ENCODE measurements at regions not wholly inside any gene's neighbourhood (a gene's known extent, or its start where the extent isn't known, plus 50 kb on each side); places are given as distances from the start of the nearest gene placed in this dataset.
A peak's percentile ranks its signal among the peaks of the same experiment; 100 is the strongest.

DNA sequence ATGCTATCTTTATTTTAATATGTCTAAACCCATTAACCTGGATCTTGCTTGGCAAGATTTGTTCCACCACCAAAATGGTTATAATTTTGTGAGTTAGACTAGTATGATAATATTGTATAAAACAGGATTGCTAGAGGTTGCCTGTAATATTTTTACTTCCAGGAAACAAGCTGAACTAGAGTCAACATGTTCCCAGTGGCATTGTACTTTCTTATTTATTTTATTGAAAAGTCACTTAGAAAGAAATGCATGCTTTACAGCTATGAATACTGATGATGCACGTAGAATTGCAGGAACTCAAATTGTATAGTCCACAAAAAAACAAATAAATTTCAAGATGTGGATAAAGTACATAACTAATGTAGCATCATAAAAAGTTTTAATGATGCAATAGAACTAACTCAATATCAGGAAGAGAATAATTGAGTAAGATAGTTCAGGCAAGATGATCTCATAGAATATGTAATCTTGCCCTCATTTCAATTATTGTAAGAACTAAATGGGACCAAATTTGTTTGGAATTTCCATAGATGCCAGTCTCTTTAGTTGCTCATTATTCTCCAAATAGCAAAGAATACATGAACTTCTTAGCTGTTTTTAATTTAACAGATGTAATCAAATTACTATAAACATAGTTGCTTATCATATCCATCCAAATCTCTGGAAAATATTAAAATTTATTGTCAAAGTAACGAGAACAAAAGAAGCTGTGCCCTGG, 451.8 kb downstream of the COL12A1 start:
- TF ChIP-seq, protein P1, sequence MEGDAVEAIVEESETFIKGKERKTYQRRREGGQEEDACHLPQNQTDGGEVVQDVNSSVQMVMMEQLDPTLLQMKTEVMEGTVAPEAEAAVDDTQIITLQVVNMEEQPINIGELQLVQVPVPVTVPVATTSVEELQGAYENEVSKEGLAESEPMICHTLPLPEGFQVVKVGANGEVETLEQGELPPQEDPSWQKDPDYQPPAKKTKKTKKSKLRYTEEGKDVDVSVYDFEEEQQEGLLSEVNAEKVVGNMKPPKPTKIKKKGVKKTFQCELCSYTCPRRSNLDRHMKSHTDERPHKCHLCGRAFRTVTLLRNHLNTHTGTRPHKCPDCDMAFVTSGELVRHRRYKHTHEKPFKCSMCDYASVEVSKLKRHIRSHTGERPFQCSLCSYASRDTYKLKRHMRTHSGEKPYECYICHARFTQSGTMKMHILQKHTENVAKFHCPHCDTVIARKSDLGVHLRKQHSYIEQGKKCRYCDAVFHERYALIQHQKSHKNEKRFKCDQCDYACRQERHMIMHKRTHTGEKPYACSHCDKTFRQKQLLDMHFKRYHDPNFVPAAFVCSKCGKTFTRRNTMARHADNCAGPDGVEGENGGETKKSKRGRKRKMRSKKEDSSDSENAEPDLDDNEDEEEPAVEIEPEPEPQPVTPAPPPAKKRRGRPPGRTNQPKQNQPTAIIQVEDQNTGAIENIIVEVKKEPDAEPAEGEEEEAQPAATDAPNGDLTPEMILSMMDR (conservative IDR thresholded peaks at IDR 0.05; ENCODE audit: low read depth, low read length) = no peak
- no peak for DNase-seq (ENCODE audit: low read depth)
- H3K4me3 ChIP-seq (ENCODE audit: low read depth, low read length) = no peak overlapping the region

DNA sequence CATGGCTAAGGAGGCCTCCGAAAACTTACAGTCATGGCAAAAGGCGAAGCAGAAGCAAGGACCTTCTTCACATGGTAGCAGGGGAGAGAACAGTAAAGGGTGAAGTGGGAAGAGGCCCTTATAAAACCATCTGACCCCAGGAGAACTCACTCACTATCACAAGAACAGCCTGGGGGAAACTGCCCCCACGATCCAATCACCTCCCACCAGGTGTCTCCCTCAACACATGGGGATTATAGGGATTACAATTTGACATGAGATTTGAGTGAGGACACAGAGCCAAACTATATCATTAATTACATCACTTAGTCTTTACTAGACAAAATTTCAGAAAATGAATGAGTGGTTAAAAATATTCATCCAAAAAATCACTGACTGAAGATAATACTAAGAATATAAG, 453.6 kb downstream of the COL12A1 start:
- DNase-seq (ENCODE audit: low read depth) = no peak
- TF ChIP-seq, protein P1 (conservative IDR thresholded peaks at IDR 0.05; ENCODE audit: low read depth, low read length) = peak; percentile 26
- no peak overlapping the region for H3K4me3 ChIP-seq (ENCODE audit: low read depth, low read length)

DNA sequence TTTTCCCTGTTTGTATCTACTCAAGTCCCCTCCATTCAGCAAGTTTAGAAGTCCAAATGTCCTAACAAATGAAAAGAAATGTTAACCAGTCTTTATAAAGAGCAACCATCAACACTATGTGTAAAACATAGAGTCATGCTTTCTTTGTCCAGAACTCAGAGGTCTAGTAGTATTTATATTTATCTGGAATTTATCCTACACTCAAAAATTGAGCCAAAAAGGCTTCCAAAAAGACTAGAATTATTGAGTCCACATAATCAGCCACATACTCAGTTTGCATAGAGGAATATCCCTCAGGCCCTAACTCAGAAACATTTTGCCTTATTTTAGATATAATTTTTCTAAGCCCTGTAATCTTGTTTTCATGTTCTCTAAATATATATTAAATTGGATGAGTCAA, 455.0 kb downstream of the COL12A1 start:
- H3K4me3 ChIP-seq (ENCODE audit: low read depth, low read length) = no peak overlapping the region
- TF ChIP-seq, protein P1 (conservative IDR thresholded peaks at IDR 0.05; ENCODE audit: low read depth, low read length) = no peak
- no peak for DNase-seq (ENCODE audit: low read depth)

DNA sequence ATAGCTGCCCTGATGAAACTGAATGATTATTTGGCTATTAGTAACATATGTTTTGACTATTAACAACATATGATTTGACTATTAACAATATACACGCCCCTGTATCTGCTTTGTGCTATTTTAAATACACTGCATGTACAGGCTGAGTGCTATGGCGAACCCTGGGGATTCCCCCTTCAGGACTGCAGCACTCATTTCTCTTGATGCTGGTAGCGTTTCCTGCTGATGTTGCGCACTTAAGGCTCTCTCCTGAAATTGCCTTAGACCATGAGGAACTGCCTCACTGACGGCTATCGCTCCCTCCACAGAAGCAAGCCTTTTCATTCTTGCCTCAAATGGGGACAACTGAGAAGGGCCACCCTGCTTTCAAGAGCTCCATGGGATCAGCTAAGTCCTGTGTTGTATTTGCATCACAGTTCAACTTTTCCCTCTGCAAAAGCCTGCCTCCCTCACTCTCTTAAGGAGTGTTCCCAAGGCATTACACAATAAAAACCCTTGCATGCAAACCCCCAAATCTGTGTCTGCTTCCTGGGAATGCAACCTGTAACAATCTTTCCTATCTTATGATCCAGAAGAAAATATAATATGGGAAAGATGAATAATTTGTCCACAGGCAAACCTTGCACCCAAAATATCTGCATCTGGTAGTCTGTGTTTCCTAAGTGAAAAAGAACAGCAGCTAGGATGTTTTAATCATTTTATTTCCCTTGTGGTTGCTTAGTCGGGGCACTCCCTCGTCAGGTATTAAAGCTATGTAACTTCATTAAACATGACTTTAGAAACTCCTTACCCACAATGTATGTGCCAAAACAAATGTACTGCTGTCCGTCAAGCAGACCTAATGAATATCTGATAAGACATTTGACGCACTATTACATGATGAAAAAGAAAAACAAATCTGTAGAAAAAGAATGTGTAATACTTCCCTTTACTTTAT, 456.4 kb downstream of the COL12A1 start:
- peak; percentile 74 for DNase-seq (ENCODE audit: low read depth)
- TF ChIP-seq, protein P1 (conservative IDR thresholded peaks at IDR 0.05; ENCODE audit: low read depth, low read length) = no peak
- H3K4me3 ChIP-seq (ENCODE audit: low read depth, low read length) = no peak overlapping the region

DNA sequence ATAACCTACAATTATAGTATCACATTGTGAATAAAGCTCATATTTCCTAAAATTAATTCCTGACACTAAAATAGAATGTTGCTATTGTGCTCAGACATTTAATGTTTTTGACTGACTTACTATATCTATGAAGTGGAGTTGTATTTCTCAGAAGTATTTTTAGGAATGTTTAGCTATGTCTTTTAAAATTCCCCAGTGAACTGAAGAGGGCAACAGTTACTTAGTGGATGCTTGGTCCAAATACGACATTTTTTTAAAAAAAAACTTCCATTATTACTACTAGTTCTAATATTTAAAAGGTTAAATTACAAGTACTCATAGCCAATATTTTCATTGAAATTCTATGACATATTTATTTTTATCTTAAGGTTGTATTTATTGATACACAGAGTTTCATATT, 460.2 kb downstream of the COL12A1 start:
- no peak for DNase-seq (ENCODE audit: low read depth)
- TF ChIP-seq, protein P1 (conservative IDR thresholded peaks at IDR 0.05; ENCODE audit: low read depth, low read length) = no peak
- no peak overlapping the region for H3K4me3 ChIP-seq (ENCODE audit: low read depth, low read length)

DNA sequence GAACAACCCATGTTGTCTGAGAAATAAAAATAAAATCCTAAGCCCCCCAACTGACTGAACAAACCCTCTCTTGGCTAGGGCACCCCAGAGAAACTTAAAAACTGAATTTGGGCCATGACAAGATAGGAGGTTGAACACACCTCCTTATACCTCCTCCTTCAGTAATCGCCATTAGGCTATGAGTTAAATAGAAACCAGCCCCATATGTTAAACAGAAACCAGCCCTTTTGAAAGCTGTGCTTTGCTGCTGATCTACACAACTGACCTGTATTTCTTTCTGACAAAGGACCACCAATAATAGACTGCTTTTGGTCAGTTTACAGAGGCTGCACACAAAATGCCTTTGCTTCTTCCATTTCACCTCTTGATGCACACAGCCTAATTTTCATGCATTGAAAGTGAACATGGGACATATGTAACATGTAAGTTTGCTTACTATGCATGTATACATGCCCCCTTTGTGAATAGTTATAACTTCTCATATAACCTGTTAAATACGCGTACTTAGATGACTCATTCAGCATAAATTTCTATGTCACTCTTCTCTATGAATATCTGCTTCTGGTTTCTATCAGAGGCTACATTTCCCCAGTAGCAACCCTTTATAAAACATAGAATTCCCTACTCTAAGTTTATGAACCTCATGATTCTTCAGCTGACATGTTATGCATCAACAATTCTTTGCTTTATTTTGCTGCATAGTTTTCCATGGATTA, 462.9 kb downstream of the COL12A1 start:
- H3K4me3 ChIP-seq (ENCODE audit: low read depth, low read length) = no peak overlapping the region
- DNase-seq (ENCODE audit: low read depth) = no peak
- TF ChIP-seq, protein P1 (conservative IDR thresholded peaks at IDR 0.05; ENCODE audit: low read depth, low read length) = no peak
